KOPT-K1 (cell line): ENCODE measurements at regions not wholly inside any gene's neighbourhood (a gene's known extent, or its start where the extent isn't known, plus 50 kb on each side); places are given as distances from the start of the nearest gene placed in this dataset.

ENCODE experiments used
- H3K27ac ChIP-seq: fragments of 200-600 bp; sonication (generic); 2 replicates; pipeline ENCODE4 v1.5.1; 2016; ENCODE audit warnings: antibody characterized with exemption, mild to moderate bottlenecking, low read depth, low read length; ENCODE audit not compliant: poor library complexity, severe bottlenecking
- H3K36me3 ChIP-seq: fragments of 200-600 bp; sonication (generic); 2 replicates; pipeline ENCODE4 v1.5.1; 2017; ENCODE audit warnings: antibody characterized with exemption, mild to moderate bottlenecking, low read length, moderate library complexity; ENCODE audit not compliant: insufficient read depth
- H3K9me3 ChIP-seq: fragments of 200-600 bp; sonication (generic); 2 replicates; pipeline ENCODE4 v1.5.1; 2017; ENCODE audit warnings: antibody characterized with exemption, low read length, mild to moderate bottlenecking; ENCODE audit not compliant: insufficient read depth, poor library complexity, severe bottlenecking

DNA sequence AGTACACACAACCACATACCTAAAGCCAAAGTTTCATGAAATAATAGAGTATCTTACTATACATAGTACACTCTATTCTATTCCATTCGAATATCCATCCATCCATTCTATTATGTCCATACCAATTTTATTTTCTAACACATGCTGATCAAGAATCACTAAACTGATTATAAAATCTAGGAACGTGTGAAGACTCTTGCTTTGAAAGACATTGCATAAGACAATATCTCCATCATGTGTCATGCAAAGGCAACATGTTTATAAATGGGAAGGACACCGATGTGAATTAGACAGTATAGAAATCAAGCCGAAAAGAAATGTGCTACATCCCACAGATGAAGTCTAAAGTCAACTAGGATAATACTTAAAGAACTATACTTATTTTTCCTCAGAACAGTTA, 1561.5 kb upstream of the TENM4 start:
- Histone ChIP-seq H3K9me3 (no peaks in the 10 kb centered on the region), H3K36me3 (no peaks in the 10 kb centered on the region), H3K27ac (no peak overlapping the region)

DNA sequence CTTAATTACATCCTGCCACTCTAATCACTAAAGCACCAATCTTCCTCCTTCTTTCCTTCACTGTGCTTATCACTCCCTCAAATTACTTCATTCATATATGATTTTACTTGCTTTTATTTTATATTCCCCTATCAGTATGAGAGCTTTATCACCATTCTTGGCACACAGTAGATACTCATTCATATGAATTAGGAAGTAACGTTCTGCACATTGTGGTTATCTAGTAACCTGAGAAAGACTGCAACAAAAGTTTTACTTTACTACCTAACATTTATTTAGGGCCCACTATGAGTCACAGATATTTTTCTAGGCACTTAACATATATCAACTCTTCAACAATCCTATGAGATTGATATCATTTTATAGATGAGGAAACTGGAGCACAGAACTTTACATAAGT, 1559.9 kb upstream of the TENM4 start:
- Histone ChIP-seq H3K27ac (no peak overlapping the region), H3K9me3 (no peaks in the 10 kb centered on the region), H3K36me3 (no peaks in the 10 kb centered on the region)

DNA sequence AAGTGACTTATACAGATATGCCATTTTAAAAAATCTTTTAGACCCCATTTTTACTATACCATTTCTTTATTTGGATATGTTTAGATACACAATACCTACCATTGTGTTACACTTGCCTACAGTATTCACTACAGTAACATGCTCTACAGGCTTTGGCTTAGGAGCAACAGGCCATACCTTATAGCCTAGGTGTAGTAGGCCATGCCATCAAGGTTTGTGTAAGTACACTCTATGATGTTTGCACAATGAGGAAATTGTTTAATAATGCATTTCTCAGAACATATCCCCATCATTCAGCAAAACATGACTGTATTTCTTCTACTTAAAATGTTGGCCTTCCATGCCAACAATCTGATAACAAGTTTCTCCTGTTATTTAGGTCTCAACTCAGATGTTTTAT, 1559.5 kb upstream of the TENM4 start:
- Histone ChIP-seq H3K9me3 (no peaks in the 10 kb centered on the region), H3K36me3 (no peaks in the 10 kb centered on the region), H3K27ac (no peak overlapping the region)

- H3K9me3 ChIP-seq: no peaks in the 10 kb centered on the region
- H3K36me3 ChIP-seq: no peaks in the 10 kb centered on the region
- no peak overlapping the region for H3K27ac ChIP-seq
Observed at GRCh38 chr11:80995523-80995922, 1554.7 kb upstream of the TENM4 start.

GRCh38 chr11:80993536-80993935, 1552.7 kb upstream of the TENM4 start:
- H3K27ac ChIP-seq: no peak overlapping the region
- H3K9me3 ChIP-seq: no peaks in the 10 kb centered on the region
- no peaks in the 10 kb centered on the region for H3K36me3 ChIP-seq

- H3K9me3 ChIP-seq: no peaks in the 10 kb centered on the region
- H3K27ac ChIP-seq: no peak overlapping the region
- no peaks in the 10 kb centered on the region for H3K36me3 ChIP-seq
Observed at GRCh38 chr11:80990885-80991284, 1550.1 kb upstream of the TENM4 start.

- H3K27ac ChIP-seq: no peak overlapping the region
- H3K36me3 ChIP-seq: no peaks in the 10 kb centered on the region
- H3K9me3 ChIP-seq: no peaks in the 10 kb centered on the region
Observed at GRCh38 chr11:80987171-80987570, 1546.3 kb upstream of the TENM4 start.

DNA sequence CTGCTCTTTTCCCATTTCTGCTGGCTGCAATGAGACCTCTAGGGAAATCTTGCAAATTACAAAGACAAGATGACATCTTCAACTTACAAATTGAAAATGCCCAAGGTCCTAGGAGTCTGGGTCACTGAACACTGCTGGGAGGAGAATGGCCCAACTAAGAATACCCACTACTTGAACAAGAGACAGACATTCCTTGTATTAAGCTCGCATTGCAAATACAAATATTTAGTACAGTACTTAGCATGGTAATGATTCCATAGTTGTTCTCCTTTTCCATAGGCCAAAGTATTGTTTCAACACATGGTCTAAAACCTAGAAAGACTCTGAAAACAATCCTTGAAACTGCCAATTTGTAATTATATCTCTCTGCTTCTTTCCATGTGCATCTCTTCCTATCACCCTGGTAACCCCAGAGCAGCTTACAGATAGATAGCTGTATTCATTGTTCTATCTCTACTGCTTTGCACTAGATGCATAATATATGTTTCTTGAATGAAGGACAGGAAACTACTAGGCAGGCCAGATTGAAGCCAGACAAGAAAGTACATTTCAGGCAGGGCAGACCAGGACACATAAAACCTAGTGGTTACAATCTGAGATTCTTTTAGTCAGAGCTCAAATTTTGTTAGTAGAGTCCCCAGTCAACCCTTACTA, 1545.7 kb upstream of the TENM4 start:
- Histone ChIP-seq H3K9me3 (no peaks in the 10 kb centered on the region), H3K27ac (no peak overlapping the region), H3K36me3 (no peaks in the 10 kb centered on the region)

GRCh38 chr11:80980227-80980626, 1539.4 kb upstream of the TENM4 start:
- Histone ChIP-seq H3K36me3 (no peaks in the 10 kb centered on the region), H3K27ac (no peak overlapping the region), H3K9me3 (no peaks in the 10 kb centered on the region)

GRCh38 chr11:80973786-80974185, 1533.0 kb upstream of the TENM4 start:
- H3K36me3 ChIP-seq: no peaks in the 10 kb centered on the region
- no peak overlapping the region for H3K27ac ChIP-seq
- H3K9me3 ChIP-seq: no peaks in the 10 kb centered on the region

DNA sequence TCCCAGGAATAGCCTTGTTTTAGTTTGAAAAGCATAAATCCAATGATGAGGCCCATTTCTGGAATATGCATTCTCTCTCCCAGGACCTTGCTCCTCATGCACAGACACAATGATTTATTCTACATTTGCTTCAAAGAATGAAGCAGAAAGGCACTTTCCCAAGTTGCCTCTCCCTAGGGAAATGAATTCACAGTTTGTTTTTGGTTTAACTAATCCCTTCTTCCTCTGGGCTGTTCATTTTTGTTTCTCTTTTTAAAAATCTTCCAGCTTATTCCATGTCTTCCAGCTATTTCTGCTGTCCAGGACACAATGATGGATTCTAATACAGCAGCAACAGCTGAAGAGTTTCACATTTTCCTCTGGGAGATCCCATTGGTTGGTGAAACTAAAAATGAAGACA, 1529.2 kb upstream of the TENM4 start:
- Histone ChIP-seq H3K9me3 (no peaks in the 10 kb centered on the region), H3K27ac (no peak overlapping the region), H3K36me3 (no peaks in the 10 kb centered on the region)

- Histone ChIP-seq H3K27ac (no peak overlapping the region), H3K36me3 (no peaks in the 10 kb centered on the region)
Observed at GRCh38 chr11:80967649-80968048, 1526.8 kb upstream of the TENM4 start.

DNA sequence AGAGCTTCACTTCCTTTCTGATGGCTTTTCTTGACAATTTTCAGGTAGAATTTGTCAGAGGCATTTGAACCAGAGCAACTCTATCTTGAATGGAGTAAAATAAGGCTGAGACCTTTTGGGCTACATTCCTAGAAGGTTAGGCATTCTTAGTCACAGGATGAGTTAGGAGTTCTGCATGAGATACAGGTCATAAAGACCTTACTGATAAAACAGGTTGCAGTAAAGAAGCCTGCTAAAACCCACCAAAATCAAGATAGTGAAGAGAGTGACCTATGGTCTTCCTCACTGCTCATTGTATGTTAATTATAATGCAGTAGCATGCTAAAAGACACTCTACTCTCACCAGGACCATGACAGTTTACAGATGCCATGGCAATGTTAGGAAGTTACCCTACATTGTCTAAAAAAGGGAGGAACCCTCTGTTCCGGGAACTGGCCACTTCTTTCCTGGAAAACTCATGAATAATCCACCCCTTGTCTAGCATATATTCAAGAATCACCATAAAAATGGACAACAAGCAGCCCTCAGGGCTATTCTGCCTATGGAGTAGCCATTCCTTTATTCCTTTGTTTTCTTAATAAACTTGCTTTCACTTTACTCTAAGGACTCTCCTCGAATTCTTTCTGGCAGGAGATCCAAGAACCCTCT, 1519.7 kb upstream of the TENM4 start:
- H3K27ac ChIP-seq: no peak overlapping the region

More at GRCh38 chr11:80967649-80968048, 1526.8 kb upstream of the TENM4 start:
- no peaks in the 10 kb centered on the region for H3K9me3 ChIP-seq

GRCh38 chr11:80959751-80960150, 1518.9 kb upstream of the TENM4 start:
- Histone ChIP-seq H3K9me3 (no peaks in the 10 kb centered on the region), H3K36me3 (no peaks in the 10 kb centered on the region), H3K27ac (no peak overlapping the region)

More for the DNA sequence above, 1519.7 kb upstream of the TENM4 start:
- Histone ChIP-seq H3K9me3 (no peaks in the 10 kb centered on the region), H3K36me3 (no peaks in the 10 kb centered on the region)

- Histone ChIP-seq H3K36me3 (no peaks in the 10 kb centered on the region), H3K9me3 (no peaks in the 10 kb centered on the region), H3K27ac (no peak overlapping the region)
Observed at GRCh38 chr11:80958987-80959386, 1518.2 kb upstream of the TENM4 start.

DNA sequence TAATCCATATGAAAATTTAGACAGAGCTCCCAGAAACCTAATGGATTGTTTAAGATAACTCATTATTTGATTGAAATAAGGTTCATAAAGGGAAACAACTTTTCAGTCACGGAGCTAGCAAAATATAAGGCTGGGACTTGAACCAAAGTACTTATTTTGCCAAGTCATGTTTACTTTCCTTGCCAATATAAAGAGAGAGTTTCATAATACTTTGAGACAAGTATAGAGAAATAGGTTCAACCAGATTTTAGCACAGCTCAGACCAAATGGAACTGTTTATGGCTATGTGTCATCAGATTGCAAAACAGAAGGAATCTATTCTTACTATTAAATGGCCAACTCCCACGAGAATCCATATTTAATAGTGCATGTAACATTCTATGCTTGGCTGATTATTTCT, 1517.5 kb upstream of the TENM4 start:
- H3K9me3 ChIP-seq: no peaks in the 10 kb centered on the region
- no peak overlapping the region for H3K27ac ChIP-seq
- H3K36me3 ChIP-seq: no peaks in the 10 kb centered on the region
